Suprapubic skin (tissue), 4 donors: ENCODE measurements at regions not wholly inside any gene's neighbourhood (a gene's known extent, or its start where the extent isn't known, plus 50 kb on each side); places are given as distances from the start of the nearest gene placed in this dataset.

Source experiments
- DNase-seq, 2 donors: peaks; one replicate each; pipeline ENCODE4 v3.0.0-alpha.2; 2019; ENCODE audit warnings: low spot score in 2 of 2
- H3K27ac ChIP-seq: fragments of 200-600 bp; sonication (generic); one replicate; pipeline ENCODE4 v1.5.1; 2019
- H3K27me3 ChIP-seq: fragments of 200-600 bp; sonication (generic); one replicate; pipeline ENCODE4 v1.5.1; 2019
- H3K36me3 ChIP-seq: fragments of 200-600 bp; sonication (generic); one replicate; pipeline ENCODE4 v1.5.1; 2019
- H3K4me1 ChIP-seq: fragments of 200-600 bp; sonication (generic); one replicate; pipeline ENCODE4 v1.5.1; 2019
- H3K4me3 ChIP-seq: fragments of 200-600 bp; sonication (generic); one replicate; pipeline ENCODE4 v1.5.1; 2019; ENCODE audit warnings: mild to moderate bottlenecking
- H3K9me3 ChIP-seq: fragments of 200-600 bp; sonication (generic); one replicate; pipeline ENCODE4 v1.5.1; 2019
- EP300 ChIP-seq: sonication (generic); formaldehyde crosslinking; IDR thresholded peaks from one replicate; pipeline ENCODE4 v1.6.1; 2017; ENCODE audit warnings: antibody characterized with exemption
- POLR2A ChIP-seq, 2 donors: fragments of 450-650 bp; IDR thresholded peaks; one replicate each; pipeline ENCODE4 v1.6.1; 2017; ENCODE audit warnings: antibody characterized with exemption in 2 of 2, mild to moderate bottlenecking in 2 of 2, moderate library complexity in 2 of 2
- POLR2AphosphoS5 ChIP-seq, 3 donors: sonication (generic); formaldehyde crosslinking; IDR thresholded peaks; one replicate each; pipeline ENCODE4 v1.6.1; 2017; ENCODE audit warnings: antibody characterized with exemption in 3 of 3
- whole genome bisulfite sequencing: methylation state at CpG from one replicate; pipeline ENCODE4 v1.1.5; 2018; 5-methylcytosine and 5-hydroxymethylcytosine counted together
- TF ChIP-seq, protein P1 (sequence below), 2 donors: fragments of 200-600 bp in 1 of 2; fragments of 450-650 bp in 1 of 2; sonication (generic) in 1 of 2; IDR thresholded peaks; one replicate each; pipeline ENCODE4 v1.5.1; 2016 to 2019; ENCODE audit warnings: antibody characterized with exemption in 2 of 2, mild to moderate bottlenecking in 1 of 2, moderate library complexity in 1 of 2

DNA sequence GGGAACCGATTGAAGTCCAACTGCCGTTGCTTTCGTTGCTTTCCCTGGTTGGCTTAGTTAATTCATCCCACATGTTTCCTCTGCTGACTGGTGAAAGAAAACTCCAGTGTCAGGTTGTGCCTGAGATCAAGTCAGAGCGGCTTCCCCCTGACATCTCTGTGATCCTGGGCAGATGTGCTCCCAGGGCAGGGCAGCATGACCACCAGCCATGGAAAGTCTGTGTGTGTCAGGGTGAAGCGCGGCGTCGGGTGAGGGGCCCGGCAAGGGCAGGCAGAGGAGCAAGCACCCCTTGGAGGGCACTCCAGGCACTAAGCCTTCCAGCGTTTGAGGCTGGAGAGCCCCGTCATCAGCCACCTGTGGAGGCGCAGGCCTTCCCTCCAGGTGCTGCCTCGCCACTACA is 54.5 kb upstream of the IGF1 start:
- TF ChIP-seq, protein P1, sequence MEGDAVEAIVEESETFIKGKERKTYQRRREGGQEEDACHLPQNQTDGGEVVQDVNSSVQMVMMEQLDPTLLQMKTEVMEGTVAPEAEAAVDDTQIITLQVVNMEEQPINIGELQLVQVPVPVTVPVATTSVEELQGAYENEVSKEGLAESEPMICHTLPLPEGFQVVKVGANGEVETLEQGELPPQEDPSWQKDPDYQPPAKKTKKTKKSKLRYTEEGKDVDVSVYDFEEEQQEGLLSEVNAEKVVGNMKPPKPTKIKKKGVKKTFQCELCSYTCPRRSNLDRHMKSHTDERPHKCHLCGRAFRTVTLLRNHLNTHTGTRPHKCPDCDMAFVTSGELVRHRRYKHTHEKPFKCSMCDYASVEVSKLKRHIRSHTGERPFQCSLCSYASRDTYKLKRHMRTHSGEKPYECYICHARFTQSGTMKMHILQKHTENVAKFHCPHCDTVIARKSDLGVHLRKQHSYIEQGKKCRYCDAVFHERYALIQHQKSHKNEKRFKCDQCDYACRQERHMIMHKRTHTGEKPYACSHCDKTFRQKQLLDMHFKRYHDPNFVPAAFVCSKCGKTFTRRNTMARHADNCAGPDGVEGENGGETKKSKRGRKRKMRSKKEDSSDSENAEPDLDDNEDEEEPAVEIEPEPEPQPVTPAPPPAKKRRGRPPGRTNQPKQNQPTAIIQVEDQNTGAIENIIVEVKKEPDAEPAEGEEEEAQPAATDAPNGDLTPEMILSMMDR (IDR thresholded peaks at IDR 0.05): no peak
- H3K27ac ChIP-seq: no peak overlapping the region
- no peaks in the 10 kb centered on the region for H3K27me3 ChIP-seq
- DNase-seq: no peak
- no peak overlapping the region for H3K4me3 ChIP-seq
- no peaks in the 10 kb centered on the region for H3K36me3 ChIP-seq
- WGBS: 62% methylated on average over 8 of the region's 13 CpGs
- H3K4me1 ChIP-seq: no peaks in the 10 kb centered on the region
- H3K9me3 ChIP-seq: no peaks in the 10 kb centered on the region

DNA sequence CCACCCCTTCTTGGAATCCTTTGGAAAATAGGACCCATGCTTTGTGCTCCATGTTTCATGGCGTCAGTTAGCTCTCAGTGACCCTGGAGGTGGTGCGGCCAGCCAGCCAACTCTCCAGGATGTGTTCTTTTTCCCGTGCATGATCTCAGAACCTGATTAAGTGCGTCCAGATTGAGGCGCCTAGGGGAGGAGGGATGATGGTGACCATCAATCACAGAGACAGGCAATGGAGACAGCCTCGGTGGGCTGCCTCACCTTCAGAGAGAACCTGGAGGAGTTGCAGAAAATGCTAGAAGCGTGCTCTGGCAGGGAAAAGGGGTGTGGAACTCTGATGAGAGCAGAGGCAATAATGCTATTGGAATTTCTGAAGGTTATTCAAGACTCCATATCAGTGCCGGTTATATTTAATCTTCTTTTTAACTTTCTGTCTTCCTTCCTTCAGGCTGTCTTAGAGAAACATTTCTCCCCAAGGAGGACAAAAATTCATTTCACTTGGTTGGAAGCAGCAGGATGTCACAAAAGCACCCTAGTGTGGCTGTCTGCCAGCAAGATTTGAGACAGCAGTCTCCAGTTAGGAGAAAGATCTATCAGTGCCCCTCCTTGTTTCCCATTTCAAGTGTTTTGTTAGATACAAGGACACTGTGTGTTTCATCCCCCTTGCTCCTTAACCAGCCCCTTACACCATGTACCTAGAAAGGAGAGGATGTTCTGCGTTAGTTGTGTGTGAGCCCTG is 53.3 kb upstream of the IGF1 start:
- H3K27me3 ChIP-seq: no peaks in the 10 kb centered on the region
- no peaks in the 10 kb centered on the region for H3K36me3 ChIP-seq
- 56% methylated on average over 9 of the region's 9 CpGs for WGBS
- no peak for DNase-seq
- no peaks in the 10 kb centered on the region for H3K9me3 ChIP-seq
- TF ChIP-seq POLR2AphosphoS5 (IDR thresholded peaks at IDR 0.05) (no peak), EP300 (no peak), POLR2A (IDR thresholded peaks at IDR 0.05) (no peak)
- TF ChIP-seq, protein P1 (IDR thresholded peaks at IDR 0.05): no peak
- H3K4me3 ChIP-seq: no peak overlapping the region
- no peaks in the 10 kb centered on the region for H3K4me1 ChIP-seq
- H3K27ac ChIP-seq: no peak overlapping the region
